ENCODE measurements at regions not wholly inside any gene's neighbourhood (a gene's known extent, or its start where the extent isn't known, plus 50 kb on each side); places are given as distances from the start of the nearest gene placed in this dataset.

DNA sequence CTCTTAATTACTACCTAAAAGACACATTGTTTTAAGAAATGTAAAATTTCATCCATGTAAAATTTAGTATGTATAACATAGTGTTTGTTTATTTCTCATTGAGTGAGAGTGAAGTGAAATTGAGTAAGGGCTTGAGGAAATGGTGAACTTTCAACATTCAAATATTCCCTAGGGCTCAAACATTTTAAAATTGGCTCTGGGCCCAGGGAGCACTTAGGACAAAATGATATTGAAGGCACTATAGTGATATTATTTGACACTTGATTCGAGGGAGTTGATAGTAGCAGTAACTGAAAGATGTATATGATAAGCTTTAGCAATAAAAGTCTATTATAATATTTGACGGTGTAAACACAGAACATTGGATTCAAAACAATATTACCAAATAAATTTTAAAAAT lies 1244.0 kb upstream of the TENM3 start:
- TF ChIP-seq, protein P1, sequence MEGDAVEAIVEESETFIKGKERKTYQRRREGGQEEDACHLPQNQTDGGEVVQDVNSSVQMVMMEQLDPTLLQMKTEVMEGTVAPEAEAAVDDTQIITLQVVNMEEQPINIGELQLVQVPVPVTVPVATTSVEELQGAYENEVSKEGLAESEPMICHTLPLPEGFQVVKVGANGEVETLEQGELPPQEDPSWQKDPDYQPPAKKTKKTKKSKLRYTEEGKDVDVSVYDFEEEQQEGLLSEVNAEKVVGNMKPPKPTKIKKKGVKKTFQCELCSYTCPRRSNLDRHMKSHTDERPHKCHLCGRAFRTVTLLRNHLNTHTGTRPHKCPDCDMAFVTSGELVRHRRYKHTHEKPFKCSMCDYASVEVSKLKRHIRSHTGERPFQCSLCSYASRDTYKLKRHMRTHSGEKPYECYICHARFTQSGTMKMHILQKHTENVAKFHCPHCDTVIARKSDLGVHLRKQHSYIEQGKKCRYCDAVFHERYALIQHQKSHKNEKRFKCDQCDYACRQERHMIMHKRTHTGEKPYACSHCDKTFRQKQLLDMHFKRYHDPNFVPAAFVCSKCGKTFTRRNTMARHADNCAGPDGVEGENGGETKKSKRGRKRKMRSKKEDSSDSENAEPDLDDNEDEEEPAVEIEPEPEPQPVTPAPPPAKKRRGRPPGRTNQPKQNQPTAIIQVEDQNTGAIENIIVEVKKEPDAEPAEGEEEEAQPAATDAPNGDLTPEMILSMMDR (IDR thresholded peaks at IDR 0.05; ENCODE audit: extremely low read depth, low read depth, low read length) = no peak
- no peak overlapping the region for H3K4me2 ChIP-seq (ENCODE audit: insufficient read depth, low read length)
- no peaks in the 10 kb centered on the region for H3K9me3 ChIP-seq (ENCODE audit: low read depth, low read length)
- no peaks in the 10 kb centered on the region for H4K20me1 ChIP-seq (ENCODE audit: insufficient read depth, low read length)
- H3K4me1 ChIP-seq (ENCODE audit: insufficient read depth, low read length) = no peaks in the 10 kb centered on the region
- H2AFZ ChIP-seq (ENCODE audit: low read length) = no peak overlapping the region
- no peak overlapping the region for H3K27ac ChIP-seq (ENCODE audit: low read depth, low read length)
- H3K79me2 ChIP-seq (ENCODE audit: insufficient read depth, low read length) = no peaks in the 10 kb centered on the region
- H3K4me3 ChIP-seq (ENCODE audit: insufficient read depth, low read length) = no peak overlapping the region
- H3K27me3 ChIP-seq (ENCODE audit: insufficient read depth, low read length) = no peaks in the 10 kb centered on the region
- H3K36me3 ChIP-seq (ENCODE audit: insufficient read depth, low read length) = no peaks in the 10 kb centered on the region
- peak; percentile 35 for DNase-seq (ENCODE audit: insufficient read length, low spot score, missing footprints)

DNA sequence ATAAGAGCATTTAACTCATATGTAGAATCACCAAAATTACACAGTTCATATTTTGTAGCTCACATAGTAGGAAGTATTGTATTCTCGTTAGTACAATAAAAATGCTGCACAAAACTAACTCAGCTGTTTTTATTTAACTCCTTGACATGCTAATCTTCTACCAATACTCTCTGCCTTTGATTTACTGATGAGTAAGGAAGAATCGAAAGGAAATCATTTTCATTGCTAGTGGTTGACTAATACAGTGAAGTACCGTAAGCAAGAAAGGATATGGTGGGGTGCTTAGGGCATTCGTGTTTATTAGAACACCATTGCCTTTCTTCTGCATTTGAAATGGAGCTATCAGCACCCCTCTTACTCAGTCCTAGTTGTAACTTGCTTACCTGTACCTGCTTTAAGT lies 1239.1 kb upstream of the TENM3 start:
- Histone ChIP-seq H3K27ac (ENCODE audit: low read depth, low read length) (no peak overlapping the region), H3K79me2 (ENCODE audit: insufficient read depth, low read length) (no peaks in the 10 kb centered on the region), H2AFZ (ENCODE audit: low read length) (no peak overlapping the region), H4K20me1 (ENCODE audit: insufficient read depth, low read length) (no peaks in the 10 kb centered on the region), H3K4me2 (ENCODE audit: insufficient read depth, low read length) (no peak overlapping the region), H3K4me1 (ENCODE audit: insufficient read depth, low read length) (peaks cover 5% of the 10 kb centered on the region), H3K36me3 (ENCODE audit: insufficient read depth, low read length) (no peaks in the 10 kb centered on the region), H3K9me3 (ENCODE audit: low read depth, low read length) (no peaks in the 10 kb centered on the region), H3K4me3 (ENCODE audit: insufficient read depth, low read length) (no peak overlapping the region), H3K27me3 (ENCODE audit: insufficient read depth, low read length) (no peaks in the 10 kb centered on the region)
- no peak for DNase-seq (ENCODE audit: insufficient read length, low spot score, missing footprints)
- TF ChIP-seq, protein P1 (IDR thresholded peaks at IDR 0.05; ENCODE audit: extremely low read depth, low read depth, low read length) = no peak

DNA sequence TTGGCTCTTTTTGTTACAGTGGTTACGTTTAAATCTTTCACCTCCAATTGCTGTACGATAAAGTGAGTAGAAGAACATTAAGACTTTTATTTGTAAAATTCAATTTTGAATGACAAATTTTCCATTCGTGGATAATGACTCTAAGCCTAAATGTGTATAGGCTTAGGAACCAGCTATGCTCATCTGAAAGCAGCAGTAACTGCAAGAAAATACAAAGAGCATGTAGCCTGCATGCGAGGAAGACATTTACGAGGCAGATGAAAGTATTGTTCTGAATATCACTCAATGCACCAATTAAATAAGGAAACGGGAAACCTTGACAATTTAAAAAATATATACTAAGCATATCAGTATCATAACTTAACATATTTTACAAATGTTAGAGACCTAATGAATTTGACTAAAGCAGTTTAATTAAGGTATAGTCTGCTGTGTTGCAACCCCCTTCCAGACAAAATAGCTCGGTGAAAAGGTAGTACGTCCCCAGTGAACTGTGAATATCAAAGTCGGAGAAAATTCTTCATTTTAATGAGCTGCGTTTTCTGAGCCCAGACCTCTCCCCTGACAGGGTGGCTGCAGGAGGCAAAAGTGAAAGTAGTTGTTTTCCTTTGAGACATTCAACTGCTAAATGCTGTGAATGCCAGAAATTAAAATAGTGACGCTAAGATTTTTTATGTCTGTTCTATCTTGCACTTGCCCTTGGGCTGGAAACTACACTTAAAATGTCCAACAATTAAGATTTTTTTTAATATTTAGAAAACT lies 1236.5 kb upstream of the TENM3 start:
- Histone ChIP-seq H3K4me3 (ENCODE audit: insufficient read depth, low read length) (peak overlapping the region; percentile 54), H3K79me2 (ENCODE audit: insufficient read depth, low read length) (no peaks in the 10 kb centered on the region), H3K27me3 (ENCODE audit: insufficient read depth, low read length) (no peaks in the 10 kb centered on the region), H3K36me3 (ENCODE audit: insufficient read depth, low read length) (no peaks in the 10 kb centered on the region), H3K4me2 (ENCODE audit: insufficient read depth, low read length) (peak overlapping the region; percentile 74), H4K20me1 (ENCODE audit: insufficient read depth, low read length) (no peaks in the 10 kb centered on the region), H3K9me3 (ENCODE audit: low read depth, low read length) (no peaks in the 10 kb centered on the region), H3K4me1 (ENCODE audit: insufficient read depth, low read length) (peaks cover 5% of the 10 kb centered on the region), H3K27ac (ENCODE audit: low read depth, low read length) (no peak overlapping the region), H2AFZ (ENCODE audit: low read length) (peak overlapping the region; percentile 28)
- DNase-seq (ENCODE audit: insufficient read length, low spot score, missing footprints) = no peak
- TF ChIP-seq, protein P1 (IDR thresholded peaks at IDR 0.05; ENCODE audit: extremely low read depth, low read depth, low read length) = no peak

DNA sequence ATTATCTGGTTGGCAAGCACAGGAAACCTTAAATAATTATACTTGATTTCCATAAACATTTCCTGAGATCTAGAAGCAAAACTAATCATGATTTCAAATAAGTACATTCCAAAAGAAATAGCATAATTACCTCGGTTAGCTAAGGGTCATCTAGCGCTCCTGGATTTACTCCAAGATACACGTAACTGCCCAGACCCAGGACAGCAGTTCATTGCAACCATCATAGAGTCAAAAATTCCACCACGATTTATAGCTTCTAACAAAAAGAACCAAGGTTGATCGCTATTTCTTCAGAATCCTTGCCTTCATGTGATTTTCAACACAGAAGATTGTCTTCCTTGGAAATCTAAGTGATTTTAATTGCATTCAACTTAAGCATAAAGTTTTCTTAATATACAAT lies 1235.5 kb upstream of the TENM3 start:
- Histone ChIP-seq H2AFZ (ENCODE audit: low read length) (no peak overlapping the region), H3K9me3 (ENCODE audit: low read depth, low read length) (no peaks in the 10 kb centered on the region), H3K36me3 (ENCODE audit: insufficient read depth, low read length) (no peaks in the 10 kb centered on the region), H3K79me2 (ENCODE audit: insufficient read depth, low read length) (no peaks in the 10 kb centered on the region), H3K27me3 (ENCODE audit: insufficient read depth, low read length) (no peaks in the 10 kb centered on the region), H3K27ac (ENCODE audit: low read depth, low read length) (no peak overlapping the region), H3K4me1 (ENCODE audit: insufficient read depth, low read length) (peaks cover 5% of the 10 kb centered on the region), H3K4me3 (ENCODE audit: insufficient read depth, low read length) (no peak overlapping the region), H3K4me2 (ENCODE audit: insufficient read depth, low read length) (peak overlapping the region; percentile 74), H4K20me1 (ENCODE audit: insufficient read depth, low read length) (no peaks in the 10 kb centered on the region)
- DNase-seq (ENCODE audit: insufficient read length, low spot score, missing footprints) = no peak
- TF ChIP-seq, protein P1 (IDR thresholded peaks at IDR 0.05; ENCODE audit: extremely low read depth, low read depth, low read length) = no peak
